ENCODE measurements at regions not wholly inside any gene's neighbourhood (a gene's known extent, or its start where the extent isn't known, plus 50 kb on each side); places are given as distances from the start of the nearest gene placed in this dataset.

DNA sequence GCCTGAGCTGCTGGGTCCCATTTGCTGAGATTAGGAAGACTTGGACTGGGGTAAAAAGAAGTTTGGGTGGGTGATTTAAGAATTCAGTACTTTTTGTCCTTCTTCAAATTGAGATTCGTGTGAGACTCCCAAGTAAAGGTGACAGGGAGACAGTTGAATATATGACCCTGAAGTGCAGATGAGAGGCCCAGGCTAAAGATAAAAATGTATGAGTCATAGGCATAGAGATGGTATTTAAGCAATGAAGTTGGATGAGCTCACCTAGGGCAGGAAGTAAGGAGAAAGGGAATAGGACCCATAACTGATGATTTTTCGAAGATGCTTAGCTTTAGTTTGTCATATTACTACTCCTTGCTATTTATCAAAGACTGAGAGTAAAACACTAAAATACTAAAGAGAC lies 255.9 kb upstream of the ADRA1B start:
- DNase-seq (ENCODE audit: low spot score), result no peak
- no peaks in the 10 kb centered on the region for H3K9me3 ChIP-seq (ENCODE audit: control insufficient read depth in 4 of 4, low read length in 3 of 4)
- H3K4me3 ChIP-seq (ENCODE audit: low read depth in 1 of 3, low read length in 3 of 3), result no peak overlapping the region
- H3K9ac ChIP-seq (ENCODE audit: low read depth in 1 of 2, low read length in 2 of 2), result no peak overlapping the region
- H3K36me3 ChIP-seq (ENCODE audit: control insufficient read depth in 4 of 4, insufficient read depth in 3 of 4, low read depth in 1 of 4, low read length in 3 of 4), result no peaks in the 10 kb centered on the region
- H3K27me3 ChIP-seq (ENCODE audit: control insufficient read depth in 4 of 4, insufficient read depth in 4 of 4, low read length in 3 of 4), result no peaks in the 10 kb centered on the region
- no peaks in the 10 kb centered on the region for H3K4me1 ChIP-seq (ENCODE audit: control insufficient read depth in 4 of 4, insufficient read depth in 4 of 4, low read length in 3 of 4)
- TF ChIP-seq HNF4A (conservative IDR thresholded peaks at IDR 0.05) (no peak), GABPA (IDR thresholded peaks at IDR 0.05 in 1 of 2, conservative IDR thresholded peaks at IDR 0.05 in 1 of 2) (no peak), YY1 (IDR thresholded peaks at IDR 0.05) (no peak), TAF1 (conservative IDR thresholded peaks at IDR 0.05) (no peak), FOXA1 (IDR thresholded peaks at IDR 0.05) (no peak), RAD21 (IDR thresholded peaks at IDR 0.05) (no peak), NR2F2 (IDR thresholded peaks at IDR 0.05) (no peak), EGR1 (IDR thresholded peaks at IDR 0.05; ENCODE audit: low read depth in 2 of 2) (no peak), SP1 (IDR thresholded peaks at IDR 0.05) (no peak), HNF4G (IDR thresholded peaks at IDR 0.05) (no peak), JUND (IDR thresholded peaks at IDR 0.05) (no peak), FOXA2 (IDR thresholded peaks at IDR 0.05) (no peak), RXRA (IDR thresholded peaks at IDR 0.05) (no peak)
- TF ChIP-seq, protein P1, sequence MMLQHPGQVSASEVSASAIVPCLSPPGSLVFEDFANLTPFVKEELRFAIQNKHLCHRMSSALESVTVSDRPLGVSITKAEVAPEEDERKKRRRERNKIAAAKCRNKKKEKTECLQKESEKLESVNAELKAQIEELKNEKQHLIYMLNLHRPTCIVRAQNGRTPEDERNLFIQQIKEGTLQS (IDR thresholded peaks at IDR 0.05), result no peak
- TF ChIP-seq, protein P2, sequence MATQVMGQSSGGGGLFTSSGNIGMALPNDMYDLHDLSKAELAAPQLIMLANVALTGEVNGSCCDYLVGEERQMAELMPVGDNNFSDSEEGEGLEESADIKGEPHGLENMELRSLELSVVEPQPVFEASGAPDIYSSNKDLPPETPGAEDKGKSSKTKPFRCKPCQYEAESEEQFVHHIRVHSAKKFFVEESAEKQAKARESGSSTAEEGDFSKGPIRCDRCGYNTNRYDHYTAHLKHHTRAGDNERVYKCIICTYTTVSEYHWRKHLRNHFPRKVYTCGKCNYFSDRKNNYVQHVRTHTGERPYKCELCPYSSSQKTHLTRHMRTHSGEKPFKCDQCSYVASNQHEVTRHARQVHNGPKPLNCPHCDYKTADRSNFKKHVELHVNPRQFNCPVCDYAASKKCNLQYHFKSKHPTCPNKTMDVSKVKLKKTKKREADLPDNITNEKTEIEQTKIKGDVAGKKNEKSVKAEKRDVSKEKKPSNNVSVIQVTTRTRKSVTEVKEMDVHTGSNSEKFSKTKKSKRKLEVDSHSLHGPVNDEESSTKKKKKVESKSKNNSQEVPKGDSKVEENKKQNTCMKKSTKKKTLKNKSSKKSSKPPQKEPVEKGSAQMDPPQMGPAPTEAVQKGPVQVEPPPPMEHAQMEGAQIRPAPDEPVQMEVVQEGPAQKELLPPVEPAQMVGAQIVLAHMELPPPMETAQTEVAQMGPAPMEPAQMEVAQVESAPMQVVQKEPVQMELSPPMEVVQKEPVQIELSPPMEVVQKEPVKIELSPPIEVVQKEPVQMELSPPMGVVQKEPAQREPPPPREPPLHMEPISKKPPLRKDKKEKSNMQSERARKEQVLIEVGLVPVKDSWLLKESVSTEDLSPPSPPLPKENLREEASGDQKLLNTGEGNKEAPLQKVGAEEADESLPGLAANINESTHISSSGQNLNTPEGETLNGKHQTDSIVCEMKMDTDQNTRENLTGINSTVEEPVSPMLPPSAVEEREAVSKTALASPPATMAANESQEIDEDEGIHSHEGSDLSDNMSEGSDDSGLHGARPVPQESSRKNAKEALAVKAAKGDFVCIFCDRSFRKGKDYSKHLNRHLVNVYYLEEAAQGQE (IDR thresholded peaks at IDR 0.05), result no peak
- TF ChIP-seq, protein P3, sequence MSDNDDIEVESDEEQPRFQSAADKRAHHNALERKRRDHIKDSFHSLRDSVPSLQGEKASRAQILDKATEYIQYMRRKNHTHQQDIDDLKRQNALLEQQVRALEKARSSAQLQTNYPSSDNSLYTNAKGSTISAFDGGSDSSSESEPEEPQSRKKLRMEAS (IDR thresholded peaks at IDR 0.05), result no peak
- TF ChIP-seq, protein P4, sequence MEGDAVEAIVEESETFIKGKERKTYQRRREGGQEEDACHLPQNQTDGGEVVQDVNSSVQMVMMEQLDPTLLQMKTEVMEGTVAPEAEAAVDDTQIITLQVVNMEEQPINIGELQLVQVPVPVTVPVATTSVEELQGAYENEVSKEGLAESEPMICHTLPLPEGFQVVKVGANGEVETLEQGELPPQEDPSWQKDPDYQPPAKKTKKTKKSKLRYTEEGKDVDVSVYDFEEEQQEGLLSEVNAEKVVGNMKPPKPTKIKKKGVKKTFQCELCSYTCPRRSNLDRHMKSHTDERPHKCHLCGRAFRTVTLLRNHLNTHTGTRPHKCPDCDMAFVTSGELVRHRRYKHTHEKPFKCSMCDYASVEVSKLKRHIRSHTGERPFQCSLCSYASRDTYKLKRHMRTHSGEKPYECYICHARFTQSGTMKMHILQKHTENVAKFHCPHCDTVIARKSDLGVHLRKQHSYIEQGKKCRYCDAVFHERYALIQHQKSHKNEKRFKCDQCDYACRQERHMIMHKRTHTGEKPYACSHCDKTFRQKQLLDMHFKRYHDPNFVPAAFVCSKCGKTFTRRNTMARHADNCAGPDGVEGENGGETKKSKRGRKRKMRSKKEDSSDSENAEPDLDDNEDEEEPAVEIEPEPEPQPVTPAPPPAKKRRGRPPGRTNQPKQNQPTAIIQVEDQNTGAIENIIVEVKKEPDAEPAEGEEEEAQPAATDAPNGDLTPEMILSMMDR (IDR thresholded peaks at IDR 0.05; ENCODE audit: low read depth, low read length, missing input control), result no peak
- TF ChIP-seq, protein P5, sequence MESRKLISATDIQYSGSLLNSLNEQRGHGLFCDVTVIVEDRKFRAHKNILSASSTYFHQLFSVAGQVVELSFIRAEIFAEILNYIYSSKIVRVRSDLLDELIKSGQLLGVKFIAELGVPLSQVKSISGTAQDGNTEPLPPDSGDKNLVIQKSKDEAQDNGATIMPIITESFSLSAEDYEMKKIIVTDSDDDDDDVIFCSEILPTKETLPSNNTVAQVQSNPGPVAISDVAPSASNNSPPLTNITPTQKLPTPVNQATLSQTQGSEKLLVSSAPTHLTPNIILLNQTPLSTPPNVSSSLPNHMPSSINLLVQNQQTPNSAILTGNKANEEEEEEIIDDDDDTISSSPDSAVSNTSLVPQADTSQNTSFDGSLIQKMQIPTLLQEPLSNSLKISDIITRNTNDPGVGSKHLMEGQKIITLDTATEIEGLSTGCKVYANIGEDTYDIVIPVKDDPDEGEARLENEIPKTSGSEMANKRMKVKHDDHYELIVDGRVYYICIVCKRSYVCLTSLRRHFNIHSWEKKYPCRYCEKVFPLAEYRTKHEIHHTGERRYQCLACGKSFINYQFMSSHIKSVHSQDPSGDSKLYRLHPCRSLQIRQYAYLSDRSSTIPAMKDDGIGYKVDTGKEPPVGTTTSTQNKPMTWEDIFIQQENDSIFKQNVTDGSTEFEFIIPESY (IDR thresholded peaks at IDR 0.05), result no peak
- 69% methylated on average over 2 of the region's 2 CpGs for WGBS
- H3K27ac ChIP-seq (ENCODE audit: low read depth in 1 of 2, low read length in 2 of 2), result no peak overlapping the region
